ENCODE measurements at regions not wholly inside any gene's neighbourhood (a gene's known extent, or its start where the extent isn't known, plus 50 kb on each side); places are given as distances from the start of the nearest gene placed in this dataset.
"Not testable (repeated sequence)": the region's sequence is repeated elsewhere in the genome, so short reads cannot be mapped to it uniquely, and the experiment has no call there.

DNA sequence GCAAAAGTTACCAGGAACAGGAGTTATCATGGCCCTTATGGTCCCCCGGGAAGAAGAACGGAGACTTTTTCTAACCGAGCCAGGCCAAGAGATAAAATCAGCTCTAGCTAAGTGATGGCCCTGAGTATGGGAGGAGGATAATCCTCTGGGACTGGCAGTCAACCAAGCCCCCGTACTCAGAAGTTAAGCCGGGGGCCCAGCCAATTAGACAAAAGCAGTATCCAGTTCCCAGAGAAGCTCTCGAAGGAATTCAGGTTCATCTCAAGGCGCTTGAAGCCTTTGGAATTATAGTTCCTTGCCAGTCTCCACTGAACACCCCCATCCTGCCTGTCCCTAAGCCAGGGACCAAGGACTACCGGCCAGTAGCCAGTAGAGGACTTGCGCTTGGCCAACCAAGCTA is 365.3 kb upstream of the TCF4 start:
- Histone ChIP-seq H4K20me1 (ENCODE audit: control insufficient read depth, insufficient read depth, low read depth, low read length) (no peaks in the 10 kb centered on the region), H3K9me2 (replicated peaks; ENCODE audit: control insufficient read depth, low read length) (no peaks in the 10 kb centered on the region; the same call in 1 of the 2 replicates), H3K36me3 (ENCODE audit: control insufficient read depth, low read length) (no peaks in the 10 kb centered on the region), H3K4me3 (ENCODE audit: low read length) (no peak overlapping the region), H3K4me2 (ENCODE audit: low read length) (no peak overlapping the region), H3K4me1 (ENCODE audit: control insufficient read depth, low read length) (no peaks in the 10 kb centered on the region), H3K27me3 (ENCODE audit: control insufficient read depth, low read length) (no peaks in the 10 kb centered on the region), H3K9me3 (ENCODE audit: control insufficient read depth, insufficient read depth, low read length) (no peaks in the 10 kb centered on the region), H3K27ac (ENCODE audit: low read depth, low read length) (no peak overlapping the region), H3K79me2 (ENCODE audit: control insufficient read depth, low read length) (no peaks in the 10 kb centered on the region), H3F3A (ENCODE audit: control insufficient read depth, insufficient read depth) (no peaks in the 10 kb centered on the region)
- TF ChIP-seq, protein P1, sequence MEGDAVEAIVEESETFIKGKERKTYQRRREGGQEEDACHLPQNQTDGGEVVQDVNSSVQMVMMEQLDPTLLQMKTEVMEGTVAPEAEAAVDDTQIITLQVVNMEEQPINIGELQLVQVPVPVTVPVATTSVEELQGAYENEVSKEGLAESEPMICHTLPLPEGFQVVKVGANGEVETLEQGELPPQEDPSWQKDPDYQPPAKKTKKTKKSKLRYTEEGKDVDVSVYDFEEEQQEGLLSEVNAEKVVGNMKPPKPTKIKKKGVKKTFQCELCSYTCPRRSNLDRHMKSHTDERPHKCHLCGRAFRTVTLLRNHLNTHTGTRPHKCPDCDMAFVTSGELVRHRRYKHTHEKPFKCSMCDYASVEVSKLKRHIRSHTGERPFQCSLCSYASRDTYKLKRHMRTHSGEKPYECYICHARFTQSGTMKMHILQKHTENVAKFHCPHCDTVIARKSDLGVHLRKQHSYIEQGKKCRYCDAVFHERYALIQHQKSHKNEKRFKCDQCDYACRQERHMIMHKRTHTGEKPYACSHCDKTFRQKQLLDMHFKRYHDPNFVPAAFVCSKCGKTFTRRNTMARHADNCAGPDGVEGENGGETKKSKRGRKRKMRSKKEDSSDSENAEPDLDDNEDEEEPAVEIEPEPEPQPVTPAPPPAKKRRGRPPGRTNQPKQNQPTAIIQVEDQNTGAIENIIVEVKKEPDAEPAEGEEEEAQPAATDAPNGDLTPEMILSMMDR (IDR thresholded peaks at IDR 0.05; ENCODE audit: low read depth, low read length, poor library complexity, severe bottlenecking), result no peak
- no peak for TF ChIP-seq EZH2phosphoT487 (IDR thresholded peaks at IDR 0.05; ENCODE audit: borderline replicate concordance, low read length)

DNA sequence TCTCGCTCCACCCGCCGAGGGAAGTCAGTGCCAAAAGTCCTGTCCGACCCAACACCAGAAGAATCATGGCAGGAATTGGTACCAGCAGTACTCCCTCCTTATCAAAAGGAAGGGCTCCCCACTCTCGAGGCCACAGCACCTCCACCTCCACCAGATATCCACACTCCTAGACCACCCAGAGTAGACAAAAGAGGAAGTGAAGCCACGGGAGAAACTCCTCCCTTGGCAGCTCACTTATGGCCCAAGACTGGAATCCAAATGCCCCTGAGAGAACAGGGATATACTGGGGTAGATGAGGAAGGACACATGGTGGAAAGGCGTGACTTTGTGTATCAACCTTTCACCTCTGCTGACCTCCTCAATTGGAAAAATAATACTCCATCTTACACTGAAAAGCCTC is 363.7 kb upstream of the TCF4 start:
- H3K27me3 ChIP-seq (ENCODE audit: control insufficient read depth, low read length); H3K27ac ChIP-seq (ENCODE audit: low read depth, low read length); H3K9me2 ChIP-seq (replicated peaks; ENCODE audit: control insufficient read depth, low read length); H3K4me2 ChIP-seq (ENCODE audit: low read length); H4K20me1 ChIP-seq (ENCODE audit: control insufficient read depth, insufficient read depth, low read depth, low read length); H3K36me3 ChIP-seq (ENCODE audit: control insufficient read depth, low read length); H3K9me3 ChIP-seq (ENCODE audit: control insufficient read depth, insufficient read depth, low read length); H3K4me3 ChIP-seq (ENCODE audit: low read length); H3K79me2 ChIP-seq (ENCODE audit: control insufficient read depth, low read length); H3K4me1 ChIP-seq (ENCODE audit: control insufficient read depth, low read length); H3F3A ChIP-seq (ENCODE audit: control insufficient read depth, insufficient read depth): not testable (repeated sequence)

DNA sequence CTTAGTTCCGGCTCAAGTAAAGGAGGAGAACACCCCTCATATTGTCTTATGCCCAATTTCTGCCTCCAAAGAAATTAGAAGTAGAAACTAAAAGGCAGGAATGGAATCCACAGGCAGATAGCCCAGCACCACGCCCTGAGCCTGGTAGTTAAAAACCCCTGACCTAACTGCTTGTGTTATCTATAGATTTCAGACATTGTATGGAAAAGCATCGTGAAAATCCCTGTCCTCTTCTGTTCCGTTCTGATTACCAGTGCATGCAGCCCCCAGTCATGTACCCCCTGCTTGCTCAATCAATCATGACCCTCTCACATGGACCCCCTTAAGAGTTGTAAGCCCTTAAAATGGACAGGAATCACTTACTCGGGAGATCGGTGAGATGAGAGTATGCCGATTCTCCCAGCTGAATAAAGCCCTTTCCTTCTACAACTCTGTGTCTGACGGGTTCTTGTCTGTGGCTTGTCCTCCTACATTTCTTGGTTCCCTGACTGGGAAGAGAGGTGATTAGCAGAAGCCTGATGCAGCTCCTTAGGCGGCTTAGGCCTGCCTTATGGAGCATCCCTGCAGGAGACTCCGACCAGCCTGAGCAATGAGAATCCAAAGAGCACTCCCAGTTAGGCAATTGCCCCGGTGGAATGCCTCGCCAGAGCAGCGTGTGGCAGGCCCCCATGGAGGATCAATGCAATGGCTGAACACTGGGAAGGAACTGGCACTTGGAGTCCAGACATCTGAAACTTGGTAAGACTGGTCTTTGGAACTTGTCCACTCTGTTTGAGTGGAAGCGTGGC is 362.6 kb upstream of the TCF4 start:
- H3K4me2 ChIP-seq (ENCODE audit: low read length), result no peak overlapping the region
- no peaks in the 10 kb centered on the region for H3K79me2 ChIP-seq (ENCODE audit: control insufficient read depth, low read length)
- H3K4me3 ChIP-seq (ENCODE audit: low read length), result no peak overlapping the region
- no peaks in the 10 kb centered on the region for H3K36me3 ChIP-seq (ENCODE audit: control insufficient read depth, low read length)
- no peaks in the 10 kb centered on the region; the same call in 1 of the 2 replicates for H3K9me2 ChIP-seq (replicated peaks; ENCODE audit: control insufficient read depth, low read length)
- H3K9me3 ChIP-seq (ENCODE audit: control insufficient read depth, insufficient read depth, low read length), result no peaks in the 10 kb centered on the region
- no peaks in the 10 kb centered on the region for H3K27me3 ChIP-seq (ENCODE audit: control insufficient read depth, low read length)
- H3K27ac ChIP-seq (ENCODE audit: low read depth, low read length), result no peak overlapping the region
- H3F3A ChIP-seq (ENCODE audit: control insufficient read depth, insufficient read depth), result no peaks in the 10 kb centered on the region
- TF ChIP-seq, protein P1 (IDR thresholded peaks at IDR 0.05; ENCODE audit: low read depth, low read length, poor library complexity, severe bottlenecking), result no peak
- no peaks in the 10 kb centered on the region for H4K20me1 ChIP-seq (ENCODE audit: control insufficient read depth, insufficient read depth, low read depth, low read length)
- H3K4me1 ChIP-seq (ENCODE audit: control insufficient read depth, low read length), result no peaks in the 10 kb centered on the region

DNA sequence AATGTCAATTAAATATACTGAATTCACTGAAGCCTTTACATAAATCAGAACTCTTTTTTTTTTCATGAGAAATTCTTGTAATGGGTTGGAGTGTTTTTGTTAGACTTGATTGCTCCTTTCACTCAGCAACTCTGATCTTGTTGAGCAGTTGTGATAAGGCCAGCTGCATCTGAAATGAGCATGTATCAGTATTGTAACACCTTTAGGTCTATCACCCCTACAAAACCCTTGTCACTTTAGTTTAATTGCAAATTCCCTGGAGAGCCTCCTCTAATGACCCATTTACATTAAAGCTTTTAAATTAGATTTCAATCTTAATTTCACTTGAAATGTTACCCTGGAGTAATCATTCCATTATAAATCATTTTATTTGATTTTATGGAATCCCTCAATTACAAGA is 346.8 kb upstream of the TCF4 start:
- no peaks in the 10 kb centered on the region for H3K9me2 ChIP-seq (replicated peaks; ENCODE audit: control insufficient read depth, low read length)
- TF ChIP-seq, protein P1 (IDR thresholded peaks at IDR 0.05; ENCODE audit: low read depth, low read length, poor library complexity, severe bottlenecking), result no peak
- no peak for TF ChIP-seq EZH2phosphoT487 (IDR thresholded peaks at IDR 0.05; ENCODE audit: borderline replicate concordance, low read length)
- no peaks in the 10 kb centered on the region for H3K79me2 ChIP-seq (ENCODE audit: control insufficient read depth, low read length)
- H3F3A ChIP-seq (ENCODE audit: control insufficient read depth, insufficient read depth), result no peaks in the 10 kb centered on the region
- no peaks in the 10 kb centered on the region for H3K27me3 ChIP-seq (ENCODE audit: control insufficient read depth, low read length)
- no peak overlapping the region for H3K4me3 ChIP-seq (ENCODE audit: low read length)
- H3K36me3 ChIP-seq (ENCODE audit: control insufficient read depth, low read length), result no peaks in the 10 kb centered on the region
- H3K4me2 ChIP-seq (ENCODE audit: low read length), result no peak overlapping the region
- H3K27ac ChIP-seq (ENCODE audit: low read depth, low read length), result no peak overlapping the region
- H3K4me1 ChIP-seq (ENCODE audit: control insufficient read depth, low read length), result no peaks in the 10 kb centered on the region
- 0 out of 2 replicates have a peak, but pooled peaks cover 8% of the 10 kb centered on the region for H3K9me3 ChIP-seq (ENCODE audit: control insufficient read depth, insufficient read depth, low read length)
- H4K20me1 ChIP-seq (ENCODE audit: control insufficient read depth, insufficient read depth, low read depth, low read length), result no peaks in the 10 kb centered on the region
